Stimulated activated CD4-positive, alpha-beta T cell treated with anti-CD3 and anti-CD28 coated beads, Interleukin-1b, Interleukin-23, amount 100 ng/mL, for 48 hours (primary cell): ENCODE measurements at regions not wholly inside any gene's neighbourhood (a gene's known extent, or its start where the extent isn't known, plus 50 kb on each side); places are given as distances from the start of the nearest gene placed in this dataset.

ENCODE experiments used
- DNase-seq: peaks from one replicate; pipeline ENCODE4 v3.0.0-alpha.2; 2020

GRCh38 chrX:20861113-20861512 lies 513.1 kb upstream of the CNKSR2 start:
- no peak for DNase-seq

- DNase-seq, result no peak
Observed at GRCh38 chrX:20857746-20858145, 516.5 kb upstream of the CNKSR2 start.

GRCh38 chrX:20838477-20838876 lies 535.7 kb upstream of the CNKSR2 start:
- DNase-seq, result no peak

GRCh38 chrX:20829665-20830491 lies 544.3 kb upstream of the CNKSR2 start:
- DNase-seq, result no peak

- DNase-seq, result no peak
Observed at GRCh38 chrX:20825984-20826383, 548.2 kb upstream of the CNKSR2 start.

GRCh38 chrX:20803971-20804370 lies 537.3 kb upstream of the RPS6KA3 start:
- no peak for DNase-seq

- DNase-seq, result no peak
Observed at GRCh38 chrX:20802036-20802435, 535.3 kb upstream of the RPS6KA3 start.

GRCh38 chrX:20796450-20796849 lies 529.7 kb upstream of the RPS6KA3 start:
- DNase-seq, result no peak

GRCh38 chrX:20789103-20789502 lies 522.4 kb upstream of the RPS6KA3 start:
- DNase-seq, result no peak

- no peak for DNase-seq
Observed at GRCh38 chrX:20767346-20767745, 500.6 kb upstream of the RPS6KA3 start.

GRCh38 chrX:20756585-20756984 lies 489.9 kb upstream of the RPS6KA3 start:
- no peak for DNase-seq

- DNase-seq, result no peak
Observed at GRCh38 chrX:20753076-20753475, 486.4 kb upstream of the RPS6KA3 start.

- DNase-seq, result no peak
Observed at GRCh38 chrX:20746690-20747089, 480.0 kb upstream of the RPS6KA3 start.

- no peak for DNase-seq
Observed at GRCh38 chrX:20743046-20743445, 476.3 kb upstream of the RPS6KA3 start.

- DNase-seq, result no peak
Observed at GRCh38 chrX:20742106-20742505, 475.4 kb upstream of the RPS6KA3 start.

GRCh38 chrX:20740443-20740842 lies 473.7 kb upstream of the RPS6KA3 start:
- DNase-seq, result no peak

GRCh38 chrX:20739038-20739745 lies 472.5 kb upstream of the RPS6KA3 start:
- no peak for DNase-seq

- no peak for DNase-seq
Observed at GRCh38 chrX:20729416-20729815, 462.7 kb upstream of the RPS6KA3 start.

- DNase-seq, result no peak
Observed at GRCh38 chrX:20727447-20727846, 460.7 kb upstream of the RPS6KA3 start.

- no peak for DNase-seq
Observed at GRCh38 chrX:20720954-20721626, 454.4 kb upstream of the RPS6KA3 start.

- DNase-seq, result no peak
Observed at GRCh38 chrX:20718592-20719380, 452.1 kb upstream of the RPS6KA3 start.

GRCh38 chrX:20715176-20715575 lies 448.5 kb upstream of the RPS6KA3 start:
- no peak for DNase-seq

GRCh38 chrX:20712811-20713210 lies 446.1 kb upstream of the RPS6KA3 start:
- no peak for DNase-seq
